Cardiac muscle cell (in vitro differentiated cells and primary cell): ENCODE measurements at regions not wholly inside any gene's neighbourhood (a gene's known extent, or its start where the extent isn't known, plus 50 kb on each side); places are given as distances from the start of the nearest gene placed in this dataset.

Source experiments
- DNase-seq, 2 donors: peaks; one replicate each; pipeline versions ENCODE4 v3.0.0 to v3.0.0-alpha.2; 2010 to 2017; ENCODE audit warnings: low read depth in 1 of 2, low spot score in 1 of 2
- H3K27ac ChIP-seq: fragments of 200-600 bp; sonication (generic); 2 replicates; pipeline ENCODE4 v1.5.1; 2016
- H3K27me3 ChIP-seq: fragments of 200-600 bp; sonication (generic); 2 replicates; pipeline ENCODE4 v1.6.0; 2016; ENCODE audit warnings: control low read depth
- H3K36me3 ChIP-seq: fragments of 200-600 bp; sonication (generic); 2 replicates; pipeline ENCODE4 v1.5.1; 2016; ENCODE audit warnings: control low read depth
- H3K4me1 ChIP-seq: fragments of 200-600 bp; sonication (generic); 2 replicates; pipeline ENCODE4 v1.8.1; 2017; ENCODE audit warnings: low read depth, mild to moderate bottlenecking, mixed run types
- H3K4me3 ChIP-seq: fragments of 200-600 bp; sonication (generic); 2 replicates; pipeline ENCODE4 v1.5.1; 2016; ENCODE audit warnings: mild to moderate bottlenecking
- H3K9me3 ChIP-seq: fragments of 200-600 bp; sonication (generic); 2 replicates; pipeline ENCODE4 v1.5.1; 2017; ENCODE audit warnings: low read depth, mild to moderate bottlenecking, control low read depth
- TF ChIP-seq, protein P1 (sequence below): IDR thresholded peaks from 2 replicates; pipeline ENCODE4 v1.5.1; 2012; ENCODE audit warnings: low read depth, mild to moderate bottlenecking, low read length

GRCh38 chr20:19812696-19813095 is 54.6 kb downstream of the RIN2 start:
- no peak overlapping the region for H3K27ac ChIP-seq

GRCh38 chr20:19813846-19814640 is 56.0 kb downstream of the RIN2 start:
- H3K4me3 ChIP-seq = no peak overlapping the region
- no peaks in the 10 kb centered on the region for H3K27me3 ChIP-seq
- H3K9me3 ChIP-seq = no peaks in the 10 kb centered on the region
- H3K4me1 ChIP-seq = peaks cover 11% of the 10 kb centered on the region
- H3K27ac ChIP-seq = no peak overlapping the region
- TF ChIP-seq, protein P1, sequence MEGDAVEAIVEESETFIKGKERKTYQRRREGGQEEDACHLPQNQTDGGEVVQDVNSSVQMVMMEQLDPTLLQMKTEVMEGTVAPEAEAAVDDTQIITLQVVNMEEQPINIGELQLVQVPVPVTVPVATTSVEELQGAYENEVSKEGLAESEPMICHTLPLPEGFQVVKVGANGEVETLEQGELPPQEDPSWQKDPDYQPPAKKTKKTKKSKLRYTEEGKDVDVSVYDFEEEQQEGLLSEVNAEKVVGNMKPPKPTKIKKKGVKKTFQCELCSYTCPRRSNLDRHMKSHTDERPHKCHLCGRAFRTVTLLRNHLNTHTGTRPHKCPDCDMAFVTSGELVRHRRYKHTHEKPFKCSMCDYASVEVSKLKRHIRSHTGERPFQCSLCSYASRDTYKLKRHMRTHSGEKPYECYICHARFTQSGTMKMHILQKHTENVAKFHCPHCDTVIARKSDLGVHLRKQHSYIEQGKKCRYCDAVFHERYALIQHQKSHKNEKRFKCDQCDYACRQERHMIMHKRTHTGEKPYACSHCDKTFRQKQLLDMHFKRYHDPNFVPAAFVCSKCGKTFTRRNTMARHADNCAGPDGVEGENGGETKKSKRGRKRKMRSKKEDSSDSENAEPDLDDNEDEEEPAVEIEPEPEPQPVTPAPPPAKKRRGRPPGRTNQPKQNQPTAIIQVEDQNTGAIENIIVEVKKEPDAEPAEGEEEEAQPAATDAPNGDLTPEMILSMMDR = no peak
- DNase-seq = no peak
- H3K36me3 ChIP-seq = no peaks in the 10 kb centered on the region

More at GRCh38 chr20:19812696-19813095, 54.6 kb downstream of the RIN2 start:
- H3K36me3 ChIP-seq = no peaks in the 10 kb centered on the region
- TF ChIP-seq, protein P1 = no peak
- H3K27me3 ChIP-seq = no peaks in the 10 kb centered on the region
- H3K4me3 ChIP-seq = no peak overlapping the region
- H3K4me1 ChIP-seq = peaks cover 14% of the 10 kb centered on the region
- DNase-seq = no peak
- no peaks in the 10 kb centered on the region for H3K9me3 ChIP-seq

GRCh38 chr20:19815553-19815991 is 57.5 kb downstream of the RIN2 start:
- H3K27ac ChIP-seq = no peak overlapping the region
- no peak overlapping the region for H3K4me3 ChIP-seq

DNA sequence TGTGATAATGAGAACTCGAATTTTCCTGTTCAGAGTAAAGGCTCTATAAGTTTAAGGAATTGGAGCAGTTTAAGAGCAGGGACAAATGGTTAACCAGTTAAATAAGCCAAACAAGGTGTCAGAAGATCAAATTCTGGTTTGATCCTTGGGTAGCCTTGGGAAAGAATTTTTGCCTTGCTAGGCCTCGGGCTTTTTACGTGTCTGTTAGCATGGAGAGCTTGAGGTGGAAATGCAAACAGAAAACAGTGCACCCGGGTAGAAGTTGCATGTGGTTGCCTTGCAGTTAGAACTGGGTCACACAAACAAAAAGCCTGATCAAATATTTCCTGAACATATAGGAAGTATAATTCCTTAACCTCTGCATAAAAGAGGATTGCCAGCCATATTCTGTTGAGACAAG is 58.3 kb downstream of the RIN2 start:
- Histone ChIP-seq H3K9me3 (no peaks in the 10 kb centered on the region), H3K27me3 (no peaks in the 10 kb centered on the region), H3K36me3 (no peaks in the 10 kb centered on the region), H3K27ac (peak overlapping the region; percentile 16), H3K4me1 (peaks cover 11% of the 10 kb centered on the region), H3K4me3 (no peak overlapping the region)
- TF ChIP-seq, protein P1 = no peak
- no peak for DNase-seq

More at GRCh38 chr20:19815553-19815991, 57.5 kb downstream of the RIN2 start:
- peak in 1 of 2 donors; percentile 92 for DNase-seq
- H3K9me3 ChIP-seq = no peaks in the 10 kb centered on the region
- TF ChIP-seq, protein P1 = peak; percentile 23
- no peaks in the 10 kb centered on the region for H3K36me3 ChIP-seq
- no peaks in the 10 kb centered on the region for H3K27me3 ChIP-seq
- peaks cover 11% of the 10 kb centered on the region for H3K4me1 ChIP-seq

DNA sequence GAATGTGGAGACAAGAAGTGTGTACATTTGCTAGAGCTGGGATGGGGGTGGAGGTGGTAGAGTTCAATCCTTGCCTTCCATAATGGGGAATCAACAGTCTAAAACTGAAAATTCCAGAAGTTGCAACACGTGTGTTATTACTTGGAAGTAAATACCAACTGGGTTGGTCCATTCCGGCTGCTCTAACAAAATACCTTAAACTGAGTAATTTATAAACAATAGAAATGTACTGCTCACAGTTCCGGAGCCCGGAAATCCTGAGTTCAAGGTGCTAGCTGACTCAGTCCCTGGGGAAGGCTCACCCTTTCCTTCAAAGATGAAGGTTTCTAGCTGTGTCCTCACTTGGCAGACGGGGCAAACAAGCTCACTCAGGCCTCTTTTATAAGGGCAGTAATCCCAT is 59.0 kb downstream of the RIN2 start:
- H3K9me3 ChIP-seq = no peaks in the 10 kb centered on the region
- H3K27ac ChIP-seq = no peak overlapping the region
- H3K4me1 ChIP-seq = peaks cover 11% of the 10 kb centered on the region
- H3K27me3 ChIP-seq = no peaks in the 10 kb centered on the region
- TF ChIP-seq, protein P1 = no peak
- no peaks in the 10 kb centered on the region for H3K36me3 ChIP-seq
- DNase-seq = peak in 1 of 2 donors; percentile 74
- H3K4me3 ChIP-seq = no peak overlapping the region
